ENCODE measurements at regions not wholly inside any gene's neighbourhood (a gene's known extent, or its start where the extent isn't known, plus 50 kb on each side); places are given as distances from the start of the nearest gene placed in this dataset.

- H3K9me2 ChIP-seq (ENCODE audit: insufficient read depth, low read length): no peaks in the 10 kb centered on the region
- POLR2A ChIA-PET: no interaction called here
- no peak overlapping the region for H2AFZ ChIP-seq (ENCODE audit: low read length)
- no peaks in the 10 kb centered on the region for H4K20me1 ChIP-seq (ENCODE audit: insufficient read depth, low read length)
- CTCF ChIA-PET (ENCODE audit: unreplicated experiment): no interaction called here
- no peak for TF ChIP-seq EZH2phosphoT487 (IDR thresholded peaks at IDR 0.05; ENCODE audit: borderline replicate concordance, low read depth, low read length)
- no peak for TF ChIP-seq CTCF (conservative IDR thresholded peaks at IDR 0.05; ENCODE audit: low read length)
- no peak overlapping the region for H3K27ac ChIP-seq (ENCODE audit: low read depth, low read length, poor library complexity, severe bottlenecking)
- no peaks in the 10 kb centered on the region for H3K36me3 ChIP-seq (ENCODE audit: insufficient read depth, low read length)
- BruUV-seq (replicated peaks): no TSS peak
- no peaks in the 10 kb centered on the region for H3K9me3 ChIP-seq (ENCODE audit: low read length)
- intact Hi-C loops (cut with micrococcal nuclease; ENCODE audit: unreplicated experiment): no loop called here
- H3K4me1 ChIP-seq (ENCODE audit: insufficient read depth, low read length, poor library complexity, severe bottlenecking): no peaks in the 10 kb centered on the region
- H3K79me2 ChIP-seq (ENCODE audit: insufficient read depth, low read depth, low read length): no peaks in the 10 kb centered on the region
- no peak for DNase-seq (ENCODE audit: low spot score)
- H3K4me2 ChIP-seq (ENCODE audit: low read length): no peak overlapping the region
- no peak overlapping the region for H3K4me3 ChIP-seq (ENCODE audit: low read depth, low read length, poor library complexity, severe bottlenecking)
Measured at GRCh38 chr6:81668615-81669047, 83.8 kb downstream of the TENT5A start.

- intact Hi-C loops (cut with micrococcal nuclease; ENCODE audit: unreplicated experiment): no loop called here
- DNase-seq (ENCODE audit: low spot score): no peak
Measured at GRCh38 chr6:81666481-81666880, 86.0 kb downstream of the TENT5A start.

GRCh38 chr6:81656231-81656630, 96.2 kb downstream of the TENT5A start:
- H3K27ac ChIP-seq (ENCODE audit: low read depth, low read length, poor library complexity, severe bottlenecking): no peak overlapping the region
- H3K4me1 ChIP-seq (ENCODE audit: insufficient read depth, low read length, poor library complexity, severe bottlenecking): no peaks in the 10 kb centered on the region
- H4K20me1 ChIP-seq (ENCODE audit: insufficient read depth, low read length): no peaks in the 10 kb centered on the region
- no peaks in the 10 kb centered on the region for H3K36me3 ChIP-seq (ENCODE audit: insufficient read depth, low read length)
- H3K4me2 ChIP-seq (ENCODE audit: low read length): no peak overlapping the region
- no peak overlapping the region for H2AFZ ChIP-seq (ENCODE audit: low read length)
- ChIA-PET POLR2A (no interaction called here), CTCF (ENCODE audit: unreplicated experiment) (no interaction called here)
- H3K9me2 ChIP-seq (ENCODE audit: insufficient read depth, low read length): no peaks in the 10 kb centered on the region
- intact Hi-C loops (cut with micrococcal nuclease; ENCODE audit: unreplicated experiment): no loop called here
- no TSS peak for BruUV-seq (replicated peaks)
- H3K79me2 ChIP-seq (ENCODE audit: insufficient read depth, low read depth, low read length): no peaks in the 10 kb centered on the region
- H3K4me3 ChIP-seq (ENCODE audit: low read depth, low read length, poor library complexity, severe bottlenecking): no peak overlapping the region
- TF ChIP-seq CTCF (conservative IDR thresholded peaks at IDR 0.05; ENCODE audit: low read length): no peak
- no peak for TF ChIP-seq EZH2phosphoT487 (IDR thresholded peaks at IDR 0.05; ENCODE audit: borderline replicate concordance, low read depth, low read length)
- no peaks in the 10 kb centered on the region for H3K9me3 ChIP-seq (ENCODE audit: low read length)
- no peak for DNase-seq (ENCODE audit: low spot score)

More at GRCh38 chr6:81666481-81666880, 86.0 kb downstream of the TENT5A start:
- Histone ChIP-seq H3K79me2 (ENCODE audit: insufficient read depth, low read depth, low read length) (no peaks in the 10 kb centered on the region), H3K9me3 (ENCODE audit: low read length) (no peaks in the 10 kb centered on the region), H3K36me3 (ENCODE audit: insufficient read depth, low read length) (no peaks in the 10 kb centered on the region), H3K4me3 (ENCODE audit: low read depth, low read length, poor library complexity, severe bottlenecking) (no peak overlapping the region), H3K9me2 (ENCODE audit: insufficient read depth, low read length) (no peaks in the 10 kb centered on the region), H3K27ac (ENCODE audit: low read depth, low read length, poor library complexity, severe bottlenecking) (no peak overlapping the region), H2AFZ (ENCODE audit: low read length) (no peak overlapping the region), H3K4me2 (ENCODE audit: low read length) (no peak overlapping the region), H4K20me1 (ENCODE audit: insufficient read depth, low read length) (no peaks in the 10 kb centered on the region), H3K4me1 (ENCODE audit: insufficient read depth, low read length, poor library complexity, severe bottlenecking) (no peaks in the 10 kb centered on the region)
- CTCF ChIA-PET (ENCODE audit: unreplicated experiment): no interaction called here
- TF ChIP-seq CTCF (conservative IDR thresholded peaks at IDR 0.05; ENCODE audit: low read length) (no peak), EZH2phosphoT487 (IDR thresholded peaks at IDR 0.05; ENCODE audit: borderline replicate concordance, low read depth, low read length) (no peak)
- POLR2A ChIA-PET: no interaction called here
- BruUV-seq (replicated peaks): no TSS peak
